GM21526 (cell line): ENCODE measurements at regions not wholly inside any gene's neighbourhood (a gene's known extent, or its start where the extent isn't known, plus 50 kb on each side); places are given as distances from the start of the nearest gene placed in this dataset.

Source experiments
- ATAC-seq: cut with Tn5 transposase; IDR thresholded peaks from one replicate; pipeline ENCODE4 v1.9.1; 2021; ENCODE audit warnings: moderate library complexity; ENCODE audit not compliant: unreplicated experiment, low FRiP score

DNA sequence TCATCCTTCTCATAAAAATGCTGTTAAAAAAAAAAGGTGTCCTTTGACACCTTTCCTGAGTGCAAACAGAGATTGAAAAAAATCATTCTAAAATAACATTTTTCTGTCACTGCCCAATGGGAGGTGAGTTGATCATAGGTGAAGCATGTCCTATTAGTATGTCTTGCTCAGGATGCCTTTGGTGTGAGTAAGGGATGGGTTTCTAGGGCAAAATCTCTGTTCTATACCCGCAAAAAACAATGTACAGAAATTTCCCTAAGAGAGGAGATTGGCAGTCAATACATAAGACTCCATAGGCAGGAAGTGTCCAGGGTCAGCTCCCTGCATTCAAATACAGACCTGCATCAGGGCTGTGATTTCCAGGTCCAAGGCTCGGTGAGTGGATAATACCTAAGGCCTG is 195.2 kb downstream of the DAD1 start:
- no peak for ATAC-seq

GRCh38 chr14:22391908-22392565 is 197.0 kb downstream of the DAD1 start:
- no peak for ATAC-seq

DNA sequence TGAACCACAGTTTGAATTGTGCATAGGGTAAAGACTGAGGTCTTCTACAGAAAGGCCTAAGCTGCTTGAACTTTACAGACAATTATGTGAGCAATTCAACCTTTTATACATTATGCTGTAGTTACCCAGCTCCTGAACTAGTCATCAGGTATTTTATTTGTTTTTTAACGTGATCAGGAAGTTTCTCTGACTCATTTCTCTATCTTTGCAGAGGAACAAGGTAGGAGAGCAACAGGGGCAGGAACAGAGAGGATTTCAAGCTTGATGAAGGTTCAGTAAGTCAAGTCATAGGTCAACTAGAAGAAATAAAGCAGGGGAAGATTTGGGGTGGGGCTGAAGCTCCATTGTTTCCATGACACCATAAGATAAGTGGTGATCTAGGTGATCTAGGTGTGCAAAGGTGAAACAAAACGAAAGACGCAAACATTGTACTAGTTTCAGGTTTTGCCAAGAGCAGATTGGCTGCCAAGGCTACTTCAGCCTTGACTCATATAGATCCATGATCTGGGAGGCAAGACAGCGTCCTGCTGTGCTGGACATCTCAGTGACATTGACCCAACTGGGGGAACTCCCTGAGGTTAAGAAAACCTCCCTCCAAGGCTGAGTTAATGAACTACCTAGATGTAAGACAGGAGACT is 198.1 kb downstream of the DAD1 start:
- no peak for ATAC-seq

- ATAC-seq, result no peak
Measured at GRCh38 chr14:22390195-22390594, 198.8 kb downstream of the DAD1 start.

- ATAC-seq, result no peak
Measured at GRCh38 chr14:22388669-22389595, 200.1 kb downstream of the DAD1 start.

- no peak for ATAC-seq
Measured at GRCh38 chr14:22387776-22388241, 201.2 kb downstream of the DAD1 start.

DNA sequence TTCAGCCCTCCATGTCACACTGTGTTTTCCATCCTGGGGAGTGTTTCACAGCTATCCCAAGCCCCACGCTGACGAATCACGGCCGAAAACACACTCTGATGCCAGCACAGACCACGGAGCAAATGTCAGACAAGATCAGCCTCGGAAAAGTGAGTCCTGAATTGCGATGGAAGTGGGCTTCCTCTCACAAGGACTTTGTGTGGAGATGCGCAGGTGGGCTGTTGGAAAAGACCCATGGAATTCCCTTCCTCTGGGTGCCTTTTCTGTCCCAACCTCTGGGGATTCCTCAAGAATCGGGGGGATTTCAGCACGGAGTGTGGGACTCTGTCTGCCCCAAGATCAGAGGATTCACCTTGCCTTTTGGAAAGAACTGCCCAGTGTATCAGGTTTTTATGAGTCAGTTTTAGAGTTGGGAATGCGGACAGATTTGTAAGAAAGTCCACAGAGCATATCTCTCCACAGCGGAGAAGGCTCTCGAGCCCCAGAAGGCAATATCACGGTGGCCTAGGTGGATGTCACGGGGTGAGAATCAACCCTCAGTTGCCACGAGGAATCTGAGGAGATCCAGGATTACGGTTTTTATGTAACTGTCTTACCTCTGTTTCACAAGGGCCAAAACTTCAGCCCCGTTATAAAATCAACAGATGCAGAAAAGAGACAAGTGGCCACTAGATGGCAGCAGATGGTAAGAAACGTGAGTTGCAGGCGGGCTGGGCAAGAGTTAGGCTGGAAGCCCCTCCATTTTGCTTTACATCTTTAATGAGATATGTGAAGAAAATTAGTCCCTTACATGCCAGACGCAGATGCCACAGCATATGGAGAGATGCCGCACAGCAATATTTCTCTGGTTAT is 201.9 kb downstream of the DAD1 start:
- no peak for ATAC-seq

- no peak for ATAC-seq
Measured at GRCh38 chr14:22384974-22385526, 204.0 kb downstream of the DAD1 start.

GRCh38 chr14:22384167-22384549 is 204.9 kb downstream of the DAD1 start:
- ATAC-seq, result no peak

GRCh38 chr14:22383515-22384166 is 205.4 kb downstream of the DAD1 start:
- ATAC-seq, result no peak

GRCh38 chr14:22382955-22383354 is 206.1 kb downstream of the DAD1 start:
- ATAC-seq, result no peak

GRCh38 chr14:22382395-22382794 is 206.6 kb downstream of the DAD1 start:
- no peak for ATAC-seq

- no peak for ATAC-seq
Measured at GRCh38 chr14:22381766-22382165, 207.3 kb downstream of the DAD1 start.

- ATAC-seq, result no peak
Measured at GRCh38 chr14:22381408-22381760, 207.6 kb downstream of the DAD1 start.

GRCh38 chr14:22380571-22381407 is 208.2 kb downstream of the DAD1 start:
- ATAC-seq, result no peak

GRCh38 chr14:22379727-22380126 is 209.3 kb downstream of the DAD1 start:
- no peak for ATAC-seq

DNA sequence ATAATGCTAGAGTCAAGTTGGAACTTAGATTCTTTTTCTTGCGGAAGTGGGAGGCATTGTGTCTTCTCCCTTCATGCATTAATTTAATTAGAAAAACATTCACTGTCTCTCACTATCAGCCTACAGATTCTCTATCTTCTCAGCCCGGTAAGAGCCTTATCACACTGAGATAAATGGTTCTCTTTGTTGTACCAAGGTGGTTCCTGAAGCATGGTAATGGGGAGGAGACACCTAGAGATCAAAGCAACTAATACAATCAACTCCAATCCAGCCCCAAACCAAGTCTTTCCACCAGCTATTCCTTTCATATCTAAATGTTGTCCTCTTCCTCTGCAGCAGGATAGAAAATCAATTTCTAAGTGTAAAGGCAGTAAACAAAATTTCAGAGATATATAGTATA is 210.8 kb downstream of the DAD1 start:
- no peak for ATAC-seq

- ATAC-seq, result no peak
Measured at GRCh38 chr14:22375321-22375930, 213.6 kb downstream of the DAD1 start.
